Retinal pigment epithelial cell (primary cell): ENCODE measurements at regions not wholly inside any gene's neighbourhood (a gene's known extent, or its start where the extent isn't known, plus 50 kb on each side); places are given as distances from the start of the nearest gene placed in this dataset.

ENCODE experiments used
- DNase-seq: peaks from one replicate; pipeline ENCODE4 v3.0.0-alpha.2; 2010; ENCODE audit warnings: low read depth
- H3K4me3 ChIP-seq: 2 replicates; pipeline ENCODE4 v1.5.1; 2011; ENCODE audit warnings: mild to moderate bottlenecking, low read length, control low read depth, moderate library complexity
- TF ChIP-seq, protein P1 (sequence below): conservative IDR thresholded peaks from 2 replicates; pipeline ENCODE4 v1.5.1; 2011; ENCODE audit warnings: low read depth, low read length, control low read depth, inconsistent platforms

GRCh38 chr12:130098301-130099005, 63.8 kb upstream of the FZD10 start:
- DNase-seq = no peak
- H3K4me3 ChIP-seq = no peak overlapping the region
- TF ChIP-seq, protein P1, sequence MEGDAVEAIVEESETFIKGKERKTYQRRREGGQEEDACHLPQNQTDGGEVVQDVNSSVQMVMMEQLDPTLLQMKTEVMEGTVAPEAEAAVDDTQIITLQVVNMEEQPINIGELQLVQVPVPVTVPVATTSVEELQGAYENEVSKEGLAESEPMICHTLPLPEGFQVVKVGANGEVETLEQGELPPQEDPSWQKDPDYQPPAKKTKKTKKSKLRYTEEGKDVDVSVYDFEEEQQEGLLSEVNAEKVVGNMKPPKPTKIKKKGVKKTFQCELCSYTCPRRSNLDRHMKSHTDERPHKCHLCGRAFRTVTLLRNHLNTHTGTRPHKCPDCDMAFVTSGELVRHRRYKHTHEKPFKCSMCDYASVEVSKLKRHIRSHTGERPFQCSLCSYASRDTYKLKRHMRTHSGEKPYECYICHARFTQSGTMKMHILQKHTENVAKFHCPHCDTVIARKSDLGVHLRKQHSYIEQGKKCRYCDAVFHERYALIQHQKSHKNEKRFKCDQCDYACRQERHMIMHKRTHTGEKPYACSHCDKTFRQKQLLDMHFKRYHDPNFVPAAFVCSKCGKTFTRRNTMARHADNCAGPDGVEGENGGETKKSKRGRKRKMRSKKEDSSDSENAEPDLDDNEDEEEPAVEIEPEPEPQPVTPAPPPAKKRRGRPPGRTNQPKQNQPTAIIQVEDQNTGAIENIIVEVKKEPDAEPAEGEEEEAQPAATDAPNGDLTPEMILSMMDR = no peak

DNA sequence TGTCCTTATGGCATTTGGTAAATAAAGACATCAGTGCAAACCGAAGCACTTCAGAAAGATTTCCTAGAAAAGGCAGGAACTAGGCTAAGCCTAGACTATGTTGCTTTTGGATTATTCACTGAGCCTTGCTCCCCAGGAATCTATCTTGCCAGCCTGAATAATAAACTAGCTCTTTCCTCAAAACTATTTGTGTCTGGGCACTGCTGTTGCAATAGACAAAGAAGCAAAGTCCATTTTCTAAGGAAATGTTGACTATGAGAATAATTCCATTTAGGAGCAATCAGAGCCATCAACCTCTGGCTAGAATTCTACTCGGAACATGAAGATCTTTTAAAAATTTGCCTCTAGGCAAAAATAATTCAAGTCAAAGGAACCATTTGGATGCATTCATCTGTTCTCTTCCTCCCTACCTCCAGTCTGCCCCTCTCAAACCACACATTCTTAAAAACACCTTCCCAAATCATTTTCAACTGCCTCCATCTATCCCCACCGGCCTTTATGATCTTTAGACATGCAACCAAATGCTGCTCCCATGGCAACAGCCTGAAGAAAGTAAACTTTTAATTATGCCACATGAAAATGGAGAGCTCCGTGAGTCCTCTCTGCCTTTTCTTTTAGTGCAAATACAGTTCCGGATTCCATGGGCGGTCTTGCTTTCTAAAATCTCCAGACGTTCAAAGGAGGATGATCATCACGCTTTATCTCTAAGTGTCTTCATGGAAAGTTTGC, 61.5 kb upstream of the FZD10 start:
- no peak overlapping the region for H3K4me3 ChIP-seq
- no peak for DNase-seq
- TF ChIP-seq, protein P1 = no peak

DNA sequence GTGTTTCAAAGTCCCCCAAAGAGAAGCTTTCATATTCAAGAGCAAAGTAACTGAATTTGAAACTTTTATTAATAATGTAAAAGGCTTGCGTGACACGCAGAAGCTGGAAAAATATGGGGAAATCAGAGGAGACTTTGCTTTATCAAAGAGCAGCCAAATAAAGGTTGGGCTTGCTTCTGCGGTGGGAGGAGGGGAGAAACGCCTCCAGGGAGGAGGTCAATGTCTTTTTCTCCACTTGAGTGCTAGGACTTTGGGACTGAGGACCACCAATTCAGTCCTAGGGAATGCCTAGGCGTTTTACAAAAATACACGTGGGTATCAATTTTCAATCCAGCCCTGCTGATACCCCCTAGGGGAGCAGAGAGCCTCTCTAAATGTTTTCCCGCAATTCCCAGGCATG, 60.9 kb upstream of the FZD10 start:
- DNase-seq = no peak
- H3K4me3 ChIP-seq = no peak overlapping the region
- TF ChIP-seq, protein P1 = no peak

DNA sequence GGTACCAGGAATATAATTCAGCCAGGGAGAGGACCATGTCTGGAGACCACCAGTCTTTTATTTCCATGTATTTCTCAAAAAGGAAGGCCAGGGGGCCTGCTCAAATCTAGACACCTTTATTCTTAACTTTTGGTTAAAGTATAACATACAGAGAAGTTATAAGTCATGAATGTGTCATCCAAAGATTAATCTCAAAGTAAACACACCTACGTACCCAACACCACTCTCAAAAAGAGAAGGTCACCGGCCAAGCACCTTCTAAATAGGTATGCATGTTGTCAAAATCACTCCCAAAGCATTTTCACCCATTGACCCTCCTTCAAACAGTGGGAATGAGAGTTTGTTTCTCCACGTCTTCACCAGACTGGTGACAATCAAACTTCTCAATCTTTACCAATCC, 60.0 kb upstream of the FZD10 start:
- no peak for DNase-seq
- H3K4me3 ChIP-seq = no peak overlapping the region
- TF ChIP-seq, protein P1 = no peak

GRCh38 chr12:130104571-130105106, 57.6 kb upstream of the FZD10 start:
- DNase-seq = no peak
- no peak overlapping the region for H3K4me3 ChIP-seq

DNA sequence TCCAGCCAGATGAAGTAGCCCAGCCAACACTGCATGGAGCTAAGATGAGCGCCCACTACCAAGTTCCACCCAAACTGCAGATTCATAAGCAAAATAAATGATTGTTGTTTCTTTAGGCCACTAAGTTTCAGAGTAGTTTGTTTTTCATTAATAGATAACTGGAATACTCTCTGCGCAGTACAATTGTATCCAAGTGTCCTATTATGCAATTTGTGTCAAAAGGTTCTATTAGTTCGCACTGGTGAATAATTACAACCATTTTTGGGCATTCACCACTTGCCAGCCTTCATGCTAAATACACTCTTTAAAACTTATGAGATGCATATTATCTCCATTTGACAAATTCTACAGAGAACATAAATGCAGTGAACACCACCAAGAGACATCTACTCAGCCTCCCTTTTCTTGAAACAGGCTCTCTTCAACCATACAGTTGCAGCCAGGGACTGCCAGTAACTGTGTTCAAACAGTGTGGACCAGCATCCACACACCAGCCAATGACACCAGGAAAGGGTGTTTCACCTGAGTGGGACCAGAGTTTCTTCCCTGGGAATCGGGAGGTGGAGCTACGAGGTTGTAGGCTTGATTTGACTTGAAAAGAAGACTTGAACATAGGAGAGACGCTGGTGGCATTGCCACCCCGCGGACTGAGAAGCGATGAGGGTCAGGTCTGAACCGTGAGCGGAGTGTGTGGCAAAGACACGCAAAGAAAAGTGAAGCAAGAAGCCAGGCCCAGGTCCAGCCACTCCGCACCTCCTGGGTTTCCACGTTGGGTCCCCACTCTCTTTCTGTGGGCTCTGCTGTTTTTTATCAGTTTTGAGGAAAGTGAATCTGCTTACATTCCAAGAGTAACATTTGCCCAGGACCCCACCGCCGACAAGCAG, 53.0 kb upstream of the FZD10 start:
- TF ChIP-seq, protein P1 = no peak
- DNase-seq = no peak
- H3K4me3 ChIP-seq = no peak overlapping the region

More at GRCh38 chr12:130104571-130105106, 57.6 kb upstream of the FZD10 start:
- TF ChIP-seq, protein P1 = no peak
